HG02759 (cell line): ENCODE measurements at regions not wholly inside any gene's neighbourhood (a gene's known extent, or its start where the extent isn't known, plus 50 kb on each side); places are given as distances from the start of the nearest gene placed in this dataset.
"Not testable (repeated sequence)": the region's sequence is repeated elsewhere in the genome, so short reads cannot be mapped to it uniquely, and the experiment has no call there.

ENCODE experiments used
- ATAC-seq: cut with Tn5 transposase; IDR thresholded peaks from one replicate; pipeline ENCODE4 v1.9.1; 2021; ENCODE audit warnings: mild to moderate bottlenecking, moderate library complexity; ENCODE audit not compliant: unreplicated experiment

DNA sequence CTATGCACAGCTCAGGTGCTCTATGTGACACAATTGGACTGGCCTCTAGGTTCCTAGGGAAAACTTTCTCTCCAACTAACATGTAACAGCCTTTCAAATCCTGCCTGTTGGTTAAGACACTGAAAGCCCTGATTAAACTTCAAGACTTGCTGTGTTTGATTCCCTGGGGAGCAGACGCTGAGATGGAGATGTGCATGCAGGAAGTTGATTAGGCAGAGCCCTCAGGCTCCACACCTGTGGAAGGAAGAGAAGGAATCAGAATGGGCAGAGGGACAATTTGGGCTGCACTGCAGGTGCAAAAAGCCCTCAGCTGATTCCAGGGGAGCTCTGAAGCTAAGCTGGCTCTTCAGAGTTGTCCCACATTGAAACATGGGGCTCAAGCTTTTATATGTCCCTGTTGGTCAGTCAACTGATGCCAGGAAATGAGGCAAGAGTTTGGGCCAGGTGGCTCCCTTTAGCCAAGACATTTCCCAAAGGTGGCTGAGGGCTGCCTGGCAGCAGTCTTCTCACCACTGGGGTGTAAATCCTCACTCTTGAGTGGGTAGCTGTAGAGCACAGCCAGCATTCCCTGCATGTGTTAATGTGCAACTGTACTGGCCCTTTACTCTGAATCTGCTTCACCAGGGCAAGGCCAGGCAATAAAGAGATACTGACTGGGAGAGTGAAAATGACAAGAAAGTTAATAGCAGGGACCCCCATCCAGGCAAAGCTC is 199.5 kb upstream of the DDX18 start:
- no peak for ATAC-seq

DNA sequence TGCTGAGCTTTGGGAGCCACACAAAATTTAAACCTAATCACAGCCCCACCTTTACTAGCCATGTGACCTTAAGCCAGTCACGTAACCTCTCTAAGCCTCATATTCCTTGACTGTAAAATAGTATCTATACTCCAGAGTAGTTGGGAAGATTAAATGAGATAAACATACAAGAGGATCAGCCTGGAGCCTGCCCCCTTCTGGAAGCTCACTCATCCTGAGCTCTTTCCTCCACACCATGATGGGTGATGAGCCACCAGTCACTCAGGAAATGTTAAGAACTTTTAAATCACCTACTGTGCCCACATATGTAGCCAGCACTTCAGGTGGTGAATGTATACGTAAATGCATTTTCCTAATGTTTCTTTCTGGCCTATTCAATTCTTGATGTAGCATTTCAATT is 195.9 kb upstream of the DDX18 start:
- no peak for ATAC-seq

DNA sequence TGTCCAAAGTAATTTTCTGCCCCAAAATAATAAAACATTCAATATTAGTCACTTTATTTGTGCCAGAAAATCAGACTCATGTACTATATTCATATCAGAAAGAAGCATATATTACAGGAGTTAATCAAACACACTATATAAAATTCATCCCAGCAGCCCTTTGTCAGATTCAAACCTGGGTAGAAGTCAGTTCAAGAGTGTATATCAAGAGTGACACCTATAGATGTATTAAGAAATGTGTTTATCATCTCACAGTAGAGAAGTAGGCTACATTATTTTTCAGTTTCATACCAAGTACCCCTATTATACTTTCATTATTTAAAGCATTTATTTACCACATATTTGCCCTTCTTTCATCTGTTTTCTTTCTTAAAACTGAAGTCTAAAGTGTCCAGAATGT is 193.2 kb upstream of the DDX18 start:
- ATAC-seq = no peak

DNA sequence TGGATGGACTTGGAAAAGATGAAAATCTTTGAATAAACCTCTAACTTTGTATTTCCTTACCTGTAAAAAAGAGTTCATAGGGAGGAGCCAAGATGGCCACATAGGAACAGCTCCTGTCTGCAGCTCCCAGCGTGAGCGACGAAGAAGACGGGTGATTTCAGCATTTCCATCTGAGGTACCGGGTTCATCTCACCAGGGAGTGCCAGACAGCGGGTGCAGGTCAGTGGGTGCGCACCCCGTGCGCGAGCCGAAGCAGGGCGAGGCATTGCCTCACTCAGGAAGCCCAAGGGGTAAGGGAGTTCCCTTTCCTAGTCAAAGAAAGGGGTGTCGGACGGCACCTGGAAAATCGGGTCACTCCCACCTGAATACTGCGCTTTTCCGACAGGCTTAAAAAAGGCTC is 191.3 kb upstream of the DDX18 start:
- ATAC-seq = not testable (repeated sequence)

DNA sequence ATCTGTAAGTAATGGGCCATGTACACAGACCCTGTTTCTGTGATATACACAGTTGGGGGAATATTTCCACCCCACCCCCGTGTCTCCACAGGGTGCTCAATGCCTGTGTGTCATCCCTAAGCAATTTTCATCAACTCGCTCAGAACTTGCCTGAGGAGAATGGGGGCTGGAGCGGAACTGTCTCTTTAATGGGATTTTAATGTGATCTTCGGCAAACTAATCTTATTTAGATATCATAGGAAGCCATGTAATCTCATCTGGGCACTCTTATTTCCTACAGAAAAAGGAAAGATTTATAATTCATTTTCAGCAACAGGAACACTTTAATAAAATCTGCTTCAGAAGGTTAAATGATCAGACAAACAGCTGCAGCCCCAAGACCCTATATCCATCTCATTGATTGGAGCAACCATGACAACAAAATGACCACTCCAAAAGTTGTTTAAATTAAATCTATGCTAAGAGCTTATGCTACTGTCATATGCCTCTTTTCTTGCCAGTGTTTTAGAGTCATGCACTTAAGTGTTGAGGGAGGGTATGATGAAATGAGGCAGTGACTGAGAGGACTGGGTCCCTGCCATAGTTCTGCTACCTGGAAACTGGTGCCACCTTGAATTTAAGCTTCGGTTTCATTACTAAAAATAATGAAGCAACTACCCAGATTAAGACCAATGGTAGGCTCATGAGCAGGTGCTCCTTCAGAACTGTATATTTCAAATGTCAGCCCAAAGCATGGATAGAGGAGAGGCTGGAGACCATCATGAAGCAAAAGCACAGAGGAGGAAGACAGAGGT is 183.1 kb upstream of the DDX18 start:
- ATAC-seq = no peak

DNA sequence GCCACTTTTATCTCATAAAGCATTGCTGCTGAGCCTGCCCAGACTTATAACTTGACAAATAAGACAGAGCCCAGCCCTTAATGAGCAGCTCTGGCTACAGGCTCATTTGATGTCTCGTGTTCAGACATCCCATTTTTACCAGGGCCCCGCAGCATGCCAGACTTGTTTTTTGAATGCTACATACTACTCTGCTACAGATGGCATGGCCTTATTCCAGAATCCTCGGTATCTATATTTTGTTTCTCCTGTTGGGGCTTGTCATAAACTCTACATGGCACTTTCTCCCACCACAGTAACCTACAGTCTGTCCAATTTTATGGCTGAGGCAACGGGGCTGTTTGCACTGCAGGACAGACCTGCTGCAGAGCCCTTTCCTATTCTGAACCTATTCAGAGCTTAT is 179.0 kb upstream of the DDX18 start:
- ATAC-seq = no peak

DNA sequence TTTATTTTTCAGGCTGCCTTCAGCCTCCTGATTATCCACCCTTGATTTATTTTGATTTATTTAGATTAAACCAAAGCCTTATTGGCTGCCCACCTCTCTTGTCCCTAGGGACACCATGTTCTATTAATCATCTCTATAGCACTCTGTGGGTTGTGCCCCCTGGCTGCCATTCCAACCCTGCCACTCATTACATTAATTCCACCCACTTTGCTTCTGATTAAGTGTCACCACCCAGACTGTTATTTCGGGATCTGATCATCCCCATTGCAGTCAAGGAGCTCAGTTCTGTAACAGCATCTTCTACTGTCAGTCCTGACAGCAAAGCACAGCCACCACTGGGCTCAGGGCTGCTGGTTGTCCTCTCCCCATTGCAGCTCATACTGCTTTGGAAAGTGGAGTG is 175.1 kb upstream of the DDX18 start:
- ATAC-seq = no peak

DNA sequence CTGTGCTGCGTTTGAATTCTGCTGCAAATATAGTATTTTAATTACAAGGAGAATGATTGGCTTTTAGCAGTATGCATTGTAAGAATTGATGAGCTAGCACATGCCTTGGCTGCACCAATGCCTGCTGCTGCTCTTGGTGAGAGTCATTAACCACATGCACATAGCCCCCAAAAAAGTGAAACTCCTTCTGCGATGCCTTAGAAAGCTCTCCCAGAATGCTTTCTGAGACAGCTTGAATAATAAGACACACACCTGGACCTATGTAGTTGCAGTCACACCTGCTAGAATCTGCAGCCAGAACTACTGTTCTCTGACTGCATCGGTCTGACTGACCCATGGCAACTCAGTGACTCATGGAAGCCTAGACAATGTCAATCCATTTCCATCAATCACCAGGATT is 170.1 kb upstream of the DDX18 start:
- no peak for ATAC-seq

DNA sequence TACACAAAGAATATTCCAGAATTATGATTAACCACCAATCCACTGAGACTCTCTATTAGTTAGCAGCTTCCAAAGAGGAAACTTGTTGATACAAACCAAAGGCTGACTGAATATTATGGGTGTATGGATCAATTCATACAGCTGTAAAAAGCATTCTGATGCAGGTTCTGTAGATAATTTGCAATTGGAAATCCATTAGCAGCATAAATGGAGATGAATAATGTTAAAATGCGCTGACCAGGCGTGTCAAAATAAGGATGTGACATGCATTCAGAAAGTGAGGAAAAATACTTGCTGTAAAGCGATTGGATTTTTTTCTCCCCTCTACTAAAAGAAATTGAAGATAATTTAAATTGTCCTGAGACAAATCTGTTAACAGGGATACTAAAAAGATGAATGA is 169.0 kb upstream of the DDX18 start:
- no peak for ATAC-seq

DNA sequence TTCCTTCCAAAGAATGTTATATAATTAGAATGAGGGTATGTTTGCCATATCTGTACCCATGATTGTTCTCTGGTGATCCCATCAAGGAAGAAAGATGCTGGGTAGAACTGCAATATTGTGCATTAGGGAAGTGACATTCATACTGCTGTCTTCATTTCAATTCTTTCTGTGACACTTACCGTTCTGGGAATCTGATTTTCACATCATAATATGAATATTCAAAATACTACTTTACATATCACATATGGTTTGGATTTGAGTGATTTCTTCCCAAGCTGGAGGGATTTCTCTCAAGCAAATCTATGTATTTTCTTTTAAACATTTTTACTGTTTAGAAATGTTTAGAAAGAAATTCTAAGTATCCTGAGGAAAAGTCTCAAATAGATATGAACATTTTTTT is 168.4 kb upstream of the DDX18 start:
- ATAC-seq = no peak

DNA sequence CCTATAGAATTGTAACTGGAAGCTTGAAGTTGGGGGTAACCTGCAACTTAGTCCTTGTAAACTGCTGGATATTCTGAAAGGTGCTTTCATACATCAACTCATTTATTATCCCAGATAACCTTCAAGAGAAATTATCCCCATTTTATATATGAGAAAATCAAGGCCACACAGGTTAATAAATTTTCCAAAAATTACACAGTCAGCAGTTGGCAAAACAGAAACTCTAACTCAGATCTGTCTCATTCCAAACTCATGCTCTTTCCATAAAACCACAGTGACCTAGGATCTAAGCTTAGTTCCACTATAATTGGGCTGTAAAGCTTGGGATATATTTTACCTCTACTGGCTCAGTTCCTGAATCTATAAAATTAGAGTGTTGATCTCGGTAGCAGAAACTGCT is 167.6 kb upstream of the DDX18 start:
- no peak for ATAC-seq

DNA sequence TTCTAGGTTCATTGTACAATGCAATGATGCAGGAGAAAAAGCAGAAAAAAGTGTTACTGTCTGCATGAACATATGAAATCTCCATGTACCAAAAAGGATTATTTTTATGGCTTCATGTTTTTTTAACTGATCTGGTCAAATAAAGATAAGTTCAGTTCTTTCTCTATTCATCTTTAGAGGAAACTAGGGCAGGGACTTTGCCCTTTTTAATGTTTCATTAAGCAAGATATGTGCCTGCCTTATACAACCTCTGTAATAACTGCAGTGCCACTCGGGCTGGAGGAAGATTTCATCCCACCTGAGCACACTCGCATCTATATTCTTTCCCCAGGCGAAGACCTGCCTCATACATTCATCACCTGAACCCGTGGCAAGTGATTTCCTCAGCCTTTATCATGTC is 157.9 kb upstream of the DDX18 start:
- ATAC-seq = no peak

DNA sequence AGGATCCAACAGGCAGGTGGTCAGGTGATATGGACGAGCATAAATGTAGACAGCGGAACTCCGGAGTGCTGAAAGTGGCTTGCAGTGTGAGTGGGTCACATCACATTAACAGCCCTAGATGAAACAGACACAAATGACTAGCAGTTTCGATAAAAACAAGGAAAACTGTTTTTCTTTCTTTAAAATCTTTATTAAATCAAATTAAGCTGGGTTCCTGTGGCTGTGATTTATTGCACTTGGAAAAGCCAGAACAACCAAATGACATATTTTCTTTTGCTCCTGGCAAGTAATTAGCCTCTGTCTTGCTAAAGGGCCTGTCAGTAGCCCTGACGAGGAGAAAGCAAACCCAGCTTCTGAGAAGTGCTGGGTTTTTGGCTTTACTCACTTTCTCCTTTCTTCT is 152.9 kb upstream of the DDX18 start:
- no peak for ATAC-seq

DNA sequence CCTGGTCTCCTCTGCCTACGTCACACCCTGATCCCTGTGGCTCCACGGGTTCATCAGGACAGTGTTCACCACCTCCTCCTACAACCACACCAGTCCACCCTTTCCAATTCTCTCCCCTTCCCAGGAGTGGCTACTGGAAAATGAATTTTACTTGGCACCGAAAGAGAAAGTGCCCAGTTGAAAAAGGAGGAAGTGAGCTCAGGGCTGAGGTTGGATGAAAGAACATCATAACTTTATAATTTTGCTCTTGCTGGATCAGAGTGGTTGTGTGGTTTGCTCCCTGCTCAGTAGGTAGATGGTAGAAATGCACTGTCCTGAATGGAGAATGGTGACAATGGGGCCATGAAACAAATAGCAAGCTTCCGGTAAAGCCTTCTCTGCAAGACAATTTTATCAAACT is 140.3 kb upstream of the DDX18 start:
- no peak for ATAC-seq

DNA sequence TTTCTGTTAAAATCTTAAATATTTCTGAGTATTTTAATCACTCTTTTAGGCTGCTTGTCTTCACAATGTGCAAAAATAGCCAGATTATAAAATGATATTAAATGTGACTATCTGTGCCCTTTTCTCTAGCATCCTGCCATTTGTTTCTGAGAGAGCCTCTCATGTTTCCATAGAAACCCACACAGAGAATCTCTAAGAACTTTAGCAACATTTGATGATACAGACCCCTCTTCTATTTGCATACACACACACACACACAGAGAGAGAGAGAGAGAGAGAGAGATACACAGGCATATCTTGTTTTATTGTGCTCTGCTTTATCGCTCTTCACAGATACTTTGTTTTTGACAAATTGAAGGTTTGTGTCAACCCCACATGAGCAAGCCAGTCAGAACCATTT is 134.5 kb upstream of the DDX18 start:
- ATAC-seq = no peak

DNA sequence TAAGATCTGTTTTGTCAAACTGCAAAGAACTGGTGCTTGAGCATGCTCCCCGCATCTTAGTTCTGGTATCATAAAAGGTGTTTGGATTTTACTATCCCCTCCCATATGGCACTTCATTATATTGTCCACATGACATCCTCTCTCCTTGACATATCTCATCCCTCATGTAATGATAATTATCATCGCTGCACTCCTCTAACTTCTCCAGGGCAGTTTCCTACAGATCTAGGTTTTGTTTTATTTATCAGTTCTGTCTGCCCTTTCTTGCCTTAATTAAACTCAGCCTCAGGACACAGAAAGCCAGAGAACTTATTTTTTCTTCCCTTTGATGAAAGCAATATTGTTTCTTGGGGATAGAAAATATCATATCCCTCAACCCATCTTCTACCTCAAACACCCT is 129.6 kb upstream of the DDX18 start:
- no peak for ATAC-seq

DNA sequence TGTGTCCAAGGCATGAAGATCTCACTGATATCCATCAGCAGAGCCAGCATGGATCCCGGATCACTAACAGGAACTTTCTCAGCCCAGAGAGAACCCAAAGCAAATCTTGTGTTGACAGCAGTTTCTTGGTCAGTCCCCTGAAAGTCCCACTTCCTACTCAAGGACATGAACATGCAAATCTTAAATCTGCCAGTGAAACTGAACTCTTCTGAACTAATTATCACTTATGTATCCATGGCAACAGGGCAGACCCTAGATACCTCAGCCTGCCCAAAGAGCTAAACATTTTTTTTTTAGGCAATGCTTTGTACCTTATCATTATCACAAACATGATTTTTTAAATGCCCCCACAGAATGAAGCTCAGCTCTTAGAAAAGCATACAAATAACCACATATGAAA is 127.8 kb upstream of the DDX18 start:
- ATAC-seq = peak; percentile 90

DNA sequence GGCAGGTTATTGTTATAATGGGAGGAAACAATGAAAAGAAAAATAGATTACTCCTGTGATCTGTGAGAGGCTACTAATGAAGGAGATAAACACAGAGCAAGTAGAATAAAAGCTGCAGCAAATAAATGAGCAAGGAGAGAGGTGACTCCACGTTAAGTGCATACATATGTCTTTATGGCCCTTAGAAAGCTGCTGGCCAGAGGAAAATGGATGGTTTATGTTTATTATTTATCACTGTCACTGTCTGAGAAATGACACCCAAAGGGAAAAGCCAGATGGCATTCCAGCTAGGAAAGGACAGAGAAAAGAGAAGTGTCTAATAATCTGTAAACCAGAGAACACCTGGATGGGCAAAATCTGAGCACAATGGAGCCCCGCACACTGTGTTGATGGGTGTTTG is 122.9 kb upstream of the DDX18 start:
- no peak for ATAC-seq

DNA sequence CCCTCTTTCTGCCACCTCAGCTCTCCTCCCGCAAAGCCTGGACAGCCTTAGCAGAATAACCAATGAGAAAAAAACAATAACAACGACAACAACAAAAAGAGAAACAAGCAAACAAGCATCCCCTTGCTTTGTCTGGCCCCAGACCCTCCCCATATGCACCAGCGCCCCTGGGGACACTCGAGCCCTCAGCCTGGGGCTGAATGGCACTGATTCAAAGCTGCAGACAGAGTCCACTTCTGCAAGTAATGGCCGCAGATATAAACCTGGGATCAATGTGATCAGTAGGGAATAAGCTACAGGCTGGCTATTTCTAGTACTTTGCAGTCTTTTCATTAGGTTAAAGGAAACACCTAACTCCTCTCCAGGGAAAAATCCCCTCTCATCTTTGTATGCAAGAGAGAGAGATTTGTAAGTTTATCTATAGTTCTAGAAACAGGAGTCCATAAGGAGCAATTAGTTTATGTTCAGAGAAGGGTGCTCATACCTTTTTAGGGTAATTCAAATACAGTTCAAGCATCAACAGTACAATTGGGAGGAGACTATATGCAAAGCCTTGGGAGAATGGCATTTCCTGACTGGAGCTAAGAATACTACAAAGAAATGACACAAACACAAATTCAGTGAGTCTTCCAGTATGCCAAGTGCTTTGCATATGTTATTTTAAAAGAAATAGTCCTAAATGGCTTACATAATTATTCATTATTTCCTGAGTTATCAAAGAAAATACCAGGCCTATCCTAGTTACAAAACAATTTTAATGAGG is 122.3 kb upstream of the DDX18 start:
- no peak for ATAC-seq

DNA sequence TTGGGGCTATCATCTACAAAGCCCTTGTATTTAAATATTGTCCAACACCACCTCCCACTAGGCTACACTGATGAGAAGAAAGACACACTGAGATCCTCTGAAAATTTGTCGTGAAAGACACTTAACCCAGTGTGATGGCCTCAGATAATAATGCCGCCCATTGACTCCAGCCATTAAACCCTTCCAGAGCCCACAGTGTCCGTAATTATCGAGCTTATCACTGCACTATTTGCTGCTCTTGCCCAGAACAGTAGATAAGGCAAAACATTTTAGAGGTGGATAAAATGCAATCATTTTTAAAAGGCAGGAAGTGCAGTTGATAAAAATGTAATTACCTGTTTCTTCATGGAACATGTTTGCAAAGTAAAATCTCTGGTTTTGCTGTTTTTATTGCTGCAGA is 121.3 kb upstream of the DDX18 start:
- no peak for ATAC-seq

DNA sequence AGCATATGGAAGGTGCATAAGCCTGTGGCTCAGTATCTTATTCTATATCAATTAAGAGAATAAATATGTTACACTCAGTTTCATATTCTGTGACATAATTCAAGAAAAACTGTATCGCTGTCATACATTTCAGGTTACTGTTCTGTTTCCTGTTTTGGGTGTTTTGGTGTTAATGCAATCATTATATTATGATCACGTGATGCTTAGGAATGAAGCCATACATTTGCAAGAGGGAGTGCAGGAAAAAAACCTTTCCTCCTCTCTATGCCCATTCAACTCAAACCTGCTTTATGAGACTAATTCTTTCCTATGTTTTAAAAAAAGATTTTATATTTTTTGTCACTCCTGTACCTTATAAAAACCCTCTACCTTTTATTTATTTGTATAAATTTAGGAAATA is 120.8 kb upstream of the DDX18 start:
- ATAC-seq = no peak

DNA sequence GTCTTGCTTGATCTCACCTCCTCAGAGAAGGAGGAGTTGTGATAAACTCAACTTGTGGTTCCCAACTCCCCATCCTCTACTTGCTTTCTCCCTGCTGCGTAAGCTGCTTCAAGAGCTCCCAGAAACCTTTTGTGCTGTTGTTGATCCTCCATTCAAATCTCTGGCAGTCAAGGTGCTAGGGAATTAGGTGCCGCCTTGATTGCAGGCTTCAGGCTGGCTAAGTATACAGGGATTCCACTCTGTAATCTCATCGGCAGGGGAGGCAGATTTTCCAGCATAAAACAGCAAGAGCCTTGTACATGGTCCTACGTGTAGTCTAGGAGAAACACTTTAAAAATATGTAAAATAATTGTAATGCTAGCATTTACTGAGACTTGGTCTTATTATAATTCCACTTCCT is 116.2 kb upstream of the DDX18 start:
- no peak for ATAC-seq
